ENCODE measurements at regions not wholly inside any gene's neighbourhood (a gene's known extent, or its start where the extent isn't known, plus 50 kb on each side); places are given as distances from the start of the nearest gene placed in this dataset.
"Not testable (repeated sequence)": the region's sequence is repeated elsewhere in the genome, so short reads cannot be mapped to it uniquely, and the experiment has no call there.

DNA sequence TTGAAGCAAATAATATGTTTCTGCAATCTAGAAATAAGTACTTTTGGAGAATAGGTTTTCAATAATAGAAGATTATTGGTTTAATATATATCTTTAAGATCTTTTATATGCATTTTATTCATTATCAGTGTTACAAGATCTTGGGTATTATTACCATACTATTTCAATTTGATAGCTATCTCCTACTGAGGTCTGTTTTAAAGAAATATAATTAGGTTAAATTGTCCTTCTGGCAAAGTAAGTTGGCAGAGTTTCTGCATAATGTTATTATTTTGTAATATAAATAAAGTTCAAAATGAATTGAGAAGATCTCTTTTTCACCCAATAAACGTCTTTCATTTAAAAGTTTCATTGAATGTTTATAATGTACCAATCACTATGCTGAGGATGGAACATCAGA, 443.7 kb downstream of the FAT4 start:
- DNase-seq, result no peak

DNA sequence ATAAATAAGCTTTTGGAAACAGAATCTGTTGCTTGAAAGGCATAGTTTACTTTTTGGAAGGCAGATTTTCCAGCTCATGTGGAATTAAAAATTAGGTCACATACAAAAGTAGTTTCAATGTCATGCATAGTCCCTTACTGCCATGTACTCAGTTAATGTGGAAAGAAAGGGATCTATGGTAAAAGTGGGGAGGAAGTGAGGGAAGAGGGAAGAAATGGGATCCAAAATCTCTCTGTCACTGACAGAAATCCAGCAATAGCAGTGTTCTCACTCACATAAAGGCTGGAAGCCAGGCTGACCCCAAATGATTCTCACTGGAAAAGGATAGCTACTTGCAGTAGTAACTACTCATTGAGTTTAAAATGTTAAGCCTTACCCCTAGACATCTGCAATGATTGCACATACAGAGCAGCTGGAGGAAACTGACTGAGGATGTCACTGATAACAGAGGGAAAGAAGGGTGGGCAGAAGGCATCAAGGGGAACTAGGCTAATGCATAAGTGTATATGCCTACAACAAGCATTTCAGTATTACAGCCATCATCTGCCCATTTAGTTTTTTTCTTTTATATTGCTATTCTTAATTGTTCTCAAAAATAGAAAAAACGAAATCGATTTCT, 445.6 kb downstream of the FAT4 start:
- no peak for DNase-seq

DNA sequence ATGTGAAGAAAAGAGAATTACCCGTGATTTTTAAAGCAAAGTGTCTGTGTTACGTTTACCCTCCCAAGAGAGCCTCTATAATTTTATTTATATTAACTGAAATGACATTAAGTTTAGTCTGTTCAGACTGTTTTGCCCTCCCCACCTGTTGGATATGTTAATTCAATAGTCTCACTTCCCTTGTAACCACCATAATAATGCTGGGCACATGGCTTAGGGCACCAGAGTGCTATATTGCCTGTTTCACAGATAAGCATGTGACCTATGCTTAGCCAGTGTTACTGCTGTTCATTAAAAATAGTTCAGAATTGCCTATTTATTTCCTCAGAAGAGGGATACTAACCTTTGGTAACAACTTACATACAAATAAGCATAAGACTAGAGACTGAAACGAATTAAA, 446.2 kb downstream of the FAT4 start:
- DNase-seq, result no peak

DNA sequence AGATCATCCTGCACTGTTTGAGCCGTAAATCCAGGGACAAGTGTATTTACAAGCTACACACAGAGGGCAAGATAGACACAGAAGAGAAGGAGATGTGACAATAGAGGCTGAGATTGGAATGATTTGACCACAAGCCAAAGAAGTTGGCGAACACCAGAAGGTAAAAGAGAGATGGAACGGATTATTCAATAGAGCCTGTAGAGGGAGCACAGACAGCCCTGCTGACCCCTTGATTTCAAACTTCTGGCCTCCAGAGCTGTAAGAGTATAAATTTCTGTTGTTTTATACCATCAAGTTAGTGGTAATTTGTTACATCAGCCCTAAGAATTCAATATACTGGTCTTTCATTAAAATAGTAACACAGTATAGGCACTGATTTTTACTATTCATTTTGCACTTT, 447.8 kb downstream of the FAT4 start:
- DNase-seq, result no peak

DNA sequence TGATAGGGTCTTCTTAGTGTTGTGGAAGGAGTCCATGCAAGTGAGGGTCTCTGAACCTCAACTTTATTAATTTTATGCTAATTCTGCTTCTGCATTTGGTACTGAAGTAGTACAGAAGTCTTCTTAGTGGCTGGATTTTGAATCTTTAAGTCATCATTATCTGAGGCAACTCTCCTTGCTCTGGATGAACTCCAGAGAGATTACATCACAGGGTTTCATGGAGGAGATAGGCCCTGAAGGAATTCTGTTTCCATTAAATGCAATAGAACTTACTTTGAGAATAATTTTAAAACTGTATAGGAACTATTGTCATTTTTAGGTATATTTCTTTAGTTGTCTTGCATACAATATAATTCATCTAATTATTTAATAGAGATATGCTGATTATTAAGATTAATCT, 451.2 kb downstream of the FAT4 start:
- no peak for DNase-seq

DNA sequence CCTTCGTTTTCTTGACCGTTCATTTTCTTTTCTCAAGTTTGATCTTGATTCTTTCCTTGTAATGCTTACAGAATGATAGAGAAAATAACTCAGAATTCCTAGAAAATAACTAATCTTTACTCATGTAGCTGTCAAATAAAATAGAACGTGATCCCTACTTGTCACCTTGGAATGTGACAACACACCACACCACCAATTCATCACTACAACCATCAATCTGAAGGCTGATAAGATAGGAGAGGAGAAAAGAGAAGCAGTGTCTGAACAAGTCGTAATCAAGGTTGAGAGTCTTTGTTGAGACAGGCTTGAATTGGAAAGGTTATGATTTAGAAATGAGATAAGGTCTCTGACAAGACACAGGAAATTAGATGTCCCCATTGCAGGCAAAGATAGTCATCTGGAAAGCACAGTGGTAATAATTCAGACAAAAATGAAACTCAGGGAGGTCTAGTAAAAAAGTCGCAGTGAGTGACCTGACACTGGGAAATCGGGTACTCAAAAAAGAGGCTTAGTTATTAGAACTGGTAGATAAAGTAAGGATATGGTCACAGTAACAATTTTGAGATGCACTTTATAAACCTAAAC, 456.2 kb downstream of the FAT4 start:
- DNase-seq, result no peak

DNA sequence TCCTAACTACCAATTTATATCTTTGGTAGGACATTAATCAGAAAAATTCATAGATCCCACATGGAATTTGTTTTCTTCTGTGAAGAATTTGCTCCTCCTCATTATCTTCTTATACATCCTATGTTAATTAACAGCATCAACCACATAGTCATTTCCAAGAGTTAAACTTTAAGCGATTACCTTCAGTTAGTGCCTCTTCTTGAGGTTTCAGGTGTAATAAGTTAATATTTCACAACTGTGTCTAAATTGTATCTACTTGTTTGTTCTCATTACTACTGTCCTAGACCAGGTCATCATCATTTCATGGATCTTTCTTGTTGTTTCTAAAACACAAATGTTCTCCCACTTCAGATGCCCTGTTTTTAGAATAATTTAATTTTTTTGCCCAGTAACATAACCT, 457.9 kb downstream of the FAT4 start:
- DNase-seq, result no peak

DNA sequence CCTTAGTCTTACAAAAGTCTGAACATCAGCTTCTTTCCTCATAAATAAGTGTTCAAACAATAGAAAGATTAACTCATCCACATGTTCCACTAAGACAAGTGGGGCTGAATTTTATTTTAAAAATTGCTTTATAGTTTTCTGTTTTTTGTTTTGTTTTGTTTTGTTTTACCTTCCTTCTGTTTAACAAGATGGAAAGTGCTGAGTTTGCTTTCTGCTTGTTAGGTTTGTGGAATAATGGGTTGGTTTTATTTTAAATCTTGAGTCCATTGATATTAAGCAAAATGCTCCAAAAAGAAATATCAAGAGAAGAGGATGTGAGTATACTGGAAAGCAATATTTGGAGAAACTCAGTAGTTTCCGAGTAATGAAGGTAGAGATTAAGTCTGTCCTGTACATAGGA, 458.7 kb downstream of the FAT4 start:
- DNase-seq, result no peak

DNA sequence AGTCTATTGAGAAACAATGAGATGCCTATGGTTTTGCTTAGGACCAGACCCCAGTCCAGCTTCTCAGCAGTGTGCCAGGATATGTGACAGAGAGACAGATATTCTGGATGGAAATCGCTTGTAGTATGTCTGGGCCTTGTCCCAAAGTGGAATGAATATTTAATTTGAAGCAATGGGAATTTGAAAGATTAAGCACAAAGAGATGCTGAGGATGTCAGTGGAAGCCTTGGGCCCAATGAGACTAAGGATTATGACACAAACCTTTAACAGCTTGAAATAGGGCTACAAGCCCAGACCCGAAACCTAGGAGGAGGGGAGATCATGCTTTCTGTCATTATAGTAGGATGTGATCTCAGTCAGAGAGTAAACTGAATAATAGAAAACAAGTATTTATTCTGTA, 459.2 kb downstream of the FAT4 start:
- DNase-seq, result no peak

DNA sequence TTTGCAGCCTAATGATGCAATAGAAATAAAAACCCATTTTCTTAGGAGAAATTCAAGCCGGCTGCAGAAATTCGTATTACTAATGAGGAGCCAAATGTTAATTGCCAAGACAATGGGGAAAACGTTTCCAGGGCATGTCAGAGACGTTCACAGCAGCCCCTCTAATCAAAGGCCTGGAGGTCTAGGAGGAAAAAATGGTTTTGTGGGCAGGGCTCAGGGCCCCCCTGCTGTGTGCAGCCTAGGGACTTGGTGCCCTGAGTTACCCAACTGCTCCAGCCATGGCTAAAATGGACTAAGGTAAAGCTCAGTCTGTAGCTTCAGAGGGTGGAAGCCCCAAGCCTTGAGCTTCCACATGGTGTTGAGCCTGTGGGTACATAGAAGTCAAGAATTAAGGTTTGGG, 461.4 kb downstream of the FAT4 start:
- no peak for DNase-seq

DNA sequence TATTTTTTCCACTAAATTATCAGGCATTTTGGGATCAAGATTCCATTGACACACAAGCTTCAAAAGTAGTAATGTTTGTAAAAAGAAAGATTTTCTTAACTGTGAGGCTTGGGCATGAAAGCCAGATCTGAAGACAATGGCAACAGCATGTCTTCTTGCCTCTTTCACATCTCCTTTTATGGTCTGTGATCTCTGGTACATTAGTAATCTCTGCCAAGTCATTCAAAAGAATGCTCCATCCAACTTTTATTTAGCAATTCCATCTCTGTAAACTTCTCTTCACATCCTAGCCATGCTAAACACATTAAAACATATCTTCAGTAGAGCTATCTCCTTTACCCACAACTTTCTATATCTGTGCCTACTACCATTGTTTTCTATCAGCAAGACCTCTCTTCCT, 465.4 kb downstream of the FAT4 start:
- no peak for DNase-seq

DNA sequence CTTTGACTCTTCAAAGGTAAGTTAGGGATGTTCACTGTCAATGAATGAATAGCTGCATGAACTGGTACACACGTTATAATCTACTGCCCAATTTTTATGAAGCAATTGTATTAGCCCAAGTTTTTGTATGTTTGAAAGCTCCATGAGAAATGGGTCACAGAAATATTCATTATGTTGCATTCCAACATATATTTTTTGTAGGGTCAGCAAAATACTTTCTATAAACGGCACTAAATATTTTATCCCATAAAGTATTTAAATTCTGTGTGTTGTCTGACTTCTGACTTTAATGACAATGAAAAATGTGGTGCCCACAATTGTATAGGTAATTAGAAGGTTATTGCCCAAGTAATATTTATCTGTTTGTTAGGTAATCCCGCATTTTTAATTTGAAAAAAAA, 466.0 kb downstream of the FAT4 start:
- no peak for DNase-seq

DNA sequence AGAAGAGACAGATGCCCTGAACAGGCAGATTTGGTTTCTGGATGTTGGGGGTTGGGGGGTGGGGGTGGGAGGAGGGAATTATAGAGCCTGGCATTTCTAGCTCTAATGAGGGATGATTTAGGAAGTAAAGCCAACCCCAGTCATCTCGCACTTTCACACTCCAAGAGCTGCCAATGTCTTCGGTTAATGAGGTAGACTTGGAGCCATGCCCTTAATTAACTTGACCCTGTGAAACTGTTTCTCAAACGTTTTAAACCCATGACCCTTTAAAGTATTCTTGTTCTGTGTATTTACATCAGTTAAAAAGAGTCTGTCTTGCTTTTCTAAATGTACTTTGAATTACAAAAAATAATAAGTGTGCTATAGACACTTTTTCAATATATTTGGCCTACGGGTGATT, 466.9 kb downstream of the FAT4 start:
- no peak for DNase-seq

DNA sequence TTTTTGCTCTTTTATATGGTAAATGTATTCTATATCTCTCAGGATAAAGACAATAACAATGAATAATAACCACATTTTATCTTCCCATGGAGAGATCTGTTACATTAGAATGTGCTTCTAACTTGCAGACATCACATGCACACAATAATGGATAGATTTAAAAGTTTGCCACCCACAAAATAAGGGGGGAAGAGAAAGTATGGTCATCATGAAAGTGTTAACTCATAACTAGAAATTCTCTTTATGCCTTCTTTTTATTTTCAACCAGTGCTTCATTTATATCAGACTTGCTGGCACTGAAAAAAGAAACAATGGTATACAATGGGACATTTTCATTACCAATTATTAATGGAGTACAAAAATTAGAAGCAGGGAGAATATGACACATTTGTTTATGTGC, 470.0 kb downstream of the FAT4 start:
- no peak for DNase-seq

DNA sequence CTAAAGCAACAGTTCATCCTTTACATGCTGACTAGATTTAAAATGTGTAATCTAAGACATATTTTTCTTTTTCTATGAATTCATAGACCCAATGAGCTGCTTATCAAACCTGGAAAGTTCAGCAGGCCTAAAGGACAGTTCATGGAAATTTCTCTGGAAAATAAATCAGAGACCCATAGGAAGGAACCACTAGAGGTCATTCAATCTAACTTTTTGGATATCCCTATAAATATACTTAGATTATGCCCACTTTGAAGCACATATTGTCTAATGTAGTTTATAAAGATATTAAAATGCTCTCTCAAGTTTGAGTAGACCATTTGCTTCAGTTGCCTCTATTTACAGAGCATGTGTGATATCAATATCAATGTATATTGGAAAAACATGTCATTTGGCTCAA, 473.0 kb downstream of the FAT4 start:
- DNase-seq, result no peak

DNA sequence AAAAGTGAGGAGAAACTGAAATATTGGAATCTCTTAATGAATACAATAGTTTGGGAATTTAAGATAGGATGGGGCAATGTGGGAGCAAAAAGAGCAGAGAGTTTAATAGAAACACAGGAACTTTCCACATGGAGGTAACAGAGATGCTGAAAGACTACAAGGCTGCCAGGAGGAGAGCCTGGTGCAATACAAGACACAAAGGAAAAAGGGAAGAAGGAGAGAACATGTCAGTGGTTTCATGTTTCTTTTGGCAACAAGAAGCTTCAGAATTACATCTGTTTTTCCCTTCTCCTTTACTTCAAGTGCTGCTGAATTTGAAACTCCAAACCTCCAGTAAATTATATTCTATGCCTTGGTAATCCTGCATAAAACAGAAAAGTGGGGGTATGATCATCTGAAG, 474.3 kb downstream of the FAT4 start:
- no peak for DNase-seq

DNA sequence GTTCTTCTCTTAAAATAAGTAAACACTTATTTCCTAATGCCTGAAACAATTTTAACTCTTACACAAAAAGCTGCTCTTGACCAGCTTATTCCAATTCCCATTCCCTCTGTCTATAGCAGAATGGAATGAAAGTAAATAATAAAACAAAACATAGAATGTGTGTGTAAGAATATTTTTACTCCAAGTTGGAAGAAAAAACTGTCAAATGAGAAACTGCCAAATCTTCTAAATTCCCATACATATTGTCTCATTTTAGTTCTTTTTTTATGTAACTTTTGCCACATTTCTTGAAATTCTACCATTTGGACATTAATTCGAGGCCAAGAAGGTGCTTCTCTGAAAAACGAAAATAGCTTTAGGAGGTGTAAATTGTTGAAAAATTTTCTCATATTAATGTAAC, 477.1 kb downstream of the FAT4 start:
- DNase-seq, result no peak

DNA sequence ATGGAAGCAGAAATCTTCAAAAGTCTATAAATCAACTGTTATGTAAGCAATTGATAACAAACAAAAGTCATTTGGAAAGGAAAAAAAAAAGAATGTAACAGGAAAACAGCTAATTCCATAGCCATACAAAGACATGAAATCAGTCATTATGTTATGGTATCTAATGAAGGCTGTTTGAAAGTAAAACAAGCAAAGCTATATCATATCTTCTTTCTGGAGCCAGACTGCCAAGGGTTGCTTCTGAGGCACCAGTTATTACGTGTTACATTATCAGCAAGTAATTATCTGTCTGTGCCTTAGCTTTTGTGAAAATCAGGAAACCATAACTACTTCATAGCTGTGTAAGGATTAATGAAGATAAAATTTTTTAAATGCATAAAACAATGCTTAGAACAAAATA, 480.2 kb downstream of the FAT4 start:
- no peak for DNase-seq

DNA sequence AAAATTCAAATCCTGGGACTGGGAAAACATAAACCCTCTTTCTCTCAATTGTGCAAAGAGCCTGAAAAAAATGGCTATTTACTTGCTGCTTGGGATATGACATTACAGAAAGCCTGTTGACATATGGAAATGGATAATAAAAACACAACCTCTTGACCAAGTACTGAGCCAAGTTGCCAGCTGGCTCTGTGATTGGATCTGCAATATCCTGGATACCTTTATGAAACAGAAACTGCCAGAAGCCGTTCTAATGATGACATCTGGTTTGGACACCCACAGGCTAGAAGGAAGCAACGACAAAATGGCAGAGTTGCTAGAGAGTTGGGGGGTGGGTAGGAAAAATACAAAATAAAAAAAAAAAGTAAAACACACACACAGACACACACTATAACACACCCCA, 481.4 kb downstream of the FAT4 start:
- no peak for DNase-seq

DNA sequence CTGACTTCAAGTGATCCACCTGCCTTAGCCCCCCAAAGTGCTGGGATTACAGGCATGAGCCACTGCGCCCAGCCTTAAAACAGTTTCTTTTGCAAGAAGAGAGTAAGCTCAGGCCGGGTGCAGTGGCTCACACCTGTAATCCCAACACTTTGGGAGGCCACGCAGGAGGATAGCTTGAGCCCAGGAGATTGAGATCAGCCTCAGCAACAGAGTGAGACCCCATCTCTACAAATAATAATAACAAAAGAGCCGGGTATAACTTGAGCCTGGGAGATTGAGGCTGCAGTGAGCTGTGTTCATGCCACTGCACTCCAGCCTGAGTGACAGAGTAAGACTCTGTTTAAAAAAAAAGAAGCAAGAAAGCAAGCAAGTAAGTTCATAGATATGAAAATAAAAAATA, 482.9 kb downstream of the FAT4 start:
- DNase-seq, result not testable (repeated sequence)

DNA sequence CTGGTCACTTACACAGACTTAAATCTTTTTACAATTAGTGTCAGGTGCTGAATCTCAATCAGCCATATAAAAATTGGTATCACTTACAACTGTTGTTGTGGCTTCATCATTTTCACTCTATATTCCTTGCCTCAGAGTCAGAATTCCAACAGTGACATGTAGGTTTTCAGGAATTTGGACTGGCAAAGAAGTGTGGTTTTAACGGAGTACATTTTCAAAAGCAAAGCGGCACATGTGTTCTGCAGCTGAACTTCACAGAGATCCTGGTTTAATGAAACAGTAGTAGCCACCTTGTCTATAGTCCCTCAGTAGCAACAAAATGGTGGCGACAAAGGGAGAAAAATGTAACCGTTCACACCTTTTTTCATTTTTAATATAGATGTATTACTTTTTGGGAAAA, 486.6 kb downstream of the FAT4 start:
- no peak for DNase-seq

DNA sequence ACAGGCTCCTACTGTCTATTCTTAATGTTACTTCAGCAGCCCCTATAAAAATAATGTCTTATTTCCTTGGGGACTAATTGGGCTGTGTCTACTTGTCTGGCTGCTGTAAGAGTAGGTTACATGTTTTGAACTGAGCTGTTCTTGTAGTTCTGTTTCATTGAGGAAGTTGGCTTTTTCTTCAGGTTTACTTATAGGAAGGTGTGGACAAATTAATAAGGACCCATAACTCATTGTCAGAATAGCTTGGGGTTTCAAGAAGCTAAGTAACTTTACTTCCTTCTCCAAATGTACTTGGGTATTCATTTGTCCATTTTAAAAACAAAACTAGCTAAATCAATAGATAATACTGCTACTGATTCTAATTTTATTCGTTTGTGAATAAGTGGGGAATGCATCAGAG, 487.2 kb downstream of the FAT4 start:
- DNase-seq, result no peak

DNA sequence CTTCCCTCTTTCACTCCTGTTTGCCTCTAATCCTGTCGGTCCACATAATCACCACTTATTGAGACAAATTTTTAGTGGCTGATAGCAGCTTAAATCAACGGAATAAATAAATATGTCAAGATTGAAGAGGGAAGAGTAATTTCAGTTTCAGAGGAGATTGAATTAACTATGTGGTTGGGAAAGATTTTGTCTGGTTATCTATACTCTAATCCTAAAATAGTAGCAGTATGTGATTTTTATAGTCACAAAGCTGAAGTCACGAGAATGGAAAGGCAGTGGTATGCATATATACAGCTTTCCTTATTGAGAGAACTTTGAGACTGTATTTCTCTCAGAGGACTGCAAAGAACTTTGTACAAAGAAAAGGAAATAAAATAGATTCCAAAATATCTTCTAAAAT, 493.3 kb downstream of the FAT4 start:
- no peak for DNase-seq

DNA sequence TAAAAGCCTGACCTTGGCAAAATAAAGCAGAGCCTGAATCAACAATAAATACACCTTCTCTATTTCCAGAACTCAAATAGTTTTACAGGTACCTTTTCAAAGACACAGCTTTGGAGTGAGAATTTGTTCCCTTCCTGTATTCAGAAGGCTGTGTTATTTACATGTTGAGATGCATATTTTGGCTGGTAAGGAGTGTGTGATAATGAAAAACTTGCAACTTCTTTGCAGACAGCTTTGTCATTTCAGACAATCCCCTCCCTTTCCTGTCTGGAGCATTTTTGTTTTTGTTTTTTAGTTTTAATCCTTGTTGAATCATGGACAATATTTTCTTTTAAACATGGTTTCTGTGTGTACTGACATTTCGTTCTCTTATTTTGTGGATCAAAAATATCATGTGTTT, 493.8 kb downstream of the FAT4 start:
- no peak for DNase-seq

DNA sequence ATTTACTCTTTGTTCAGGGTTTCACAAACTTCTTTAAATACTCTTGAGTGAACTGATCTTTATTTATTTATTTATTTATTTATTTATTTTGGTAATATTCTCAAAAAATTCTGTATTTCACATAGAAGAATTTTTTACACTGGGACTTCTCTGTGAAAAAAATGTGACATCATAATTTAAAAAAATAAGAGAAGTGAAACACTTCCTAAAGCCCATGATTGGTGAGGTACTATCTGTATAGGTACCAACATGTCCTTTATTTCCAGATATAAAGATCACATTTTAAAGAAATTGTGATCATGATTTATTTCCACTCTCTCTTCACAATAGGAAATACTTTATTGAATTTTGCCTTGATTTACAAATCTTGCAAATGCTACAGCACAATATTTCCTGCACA, 497.1 kb downstream of the FAT4 start:
- DNase-seq, result no peak

All from occipital lobe (tissue), 1 donor.